GM06990 (cell line): ENCODE measurements at regions not wholly inside any gene's neighbourhood (a gene's known extent, or its start where the extent isn't known, plus 50 kb on each side); places are given as distances from the start of the nearest gene placed in this dataset.

Experiments
- DNase-seq: peaks from one replicate; pipeline ENCODE4 v3.0.0-alpha.2; 2011; ENCODE audit not compliant: insufficient read length; ENCODE audit errors: extremely low read depth
- H3K27me3 ChIP-seq: replicated peaks from 2 replicates; pipeline ENCODE4 v1.6.0; 2011; ENCODE audit warnings: low read length; ENCODE audit not compliant: control insufficient read depth, insufficient read depth
- H3K36me3 ChIP-seq: 2 replicates; pipeline ENCODE4 v1.5.1; 2011; ENCODE audit warnings: low read length; ENCODE audit not compliant: control insufficient read depth, insufficient read depth
- H3K4me3 ChIP-seq: replicated peaks from 2 replicates; pipeline ENCODE4 v1.5.1; 2011; ENCODE audit warnings: low read depth, mild to moderate bottlenecking, control low read depth, low read length
- TF ChIP-seq, protein P1 (sequence below): IDR thresholded peaks from 2 replicates; pipeline ENCODE4 v1.5.1; 2011; ENCODE audit warnings: low read length, control low read depth, mild to moderate bottlenecking, inconsistent platforms; ENCODE audit not compliant: insufficient read depth, poor library complexity, severe bottlenecking

DNA sequence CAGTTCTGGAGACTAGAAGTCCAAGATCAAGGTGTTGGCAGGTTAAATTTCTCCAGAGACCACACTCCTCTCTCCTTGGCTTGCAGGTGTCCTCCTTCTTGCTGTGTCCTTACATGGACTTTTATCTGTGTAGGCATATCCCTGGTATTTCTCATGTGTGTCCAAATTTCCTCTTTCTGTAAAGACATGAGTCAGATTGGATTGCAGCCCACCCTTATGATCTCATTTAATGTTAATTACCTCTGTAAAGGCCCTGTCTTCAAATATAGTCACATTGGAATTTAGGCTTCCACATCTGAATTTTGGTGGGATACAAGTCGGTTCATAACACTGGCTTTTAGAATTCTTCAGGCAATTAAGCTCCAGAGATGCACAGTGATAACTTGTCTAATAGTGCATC, 322.2 kb upstream of the GRIA1 start:
- Histone ChIP-seq H3K4me3 (no peak overlapping the region), H3K27me3 (no peaks in the 10 kb centered on the region), H3K36me3 (no peaks in the 10 kb centered on the region)
- DNase-seq: no peak
- TF ChIP-seq, protein P1, sequence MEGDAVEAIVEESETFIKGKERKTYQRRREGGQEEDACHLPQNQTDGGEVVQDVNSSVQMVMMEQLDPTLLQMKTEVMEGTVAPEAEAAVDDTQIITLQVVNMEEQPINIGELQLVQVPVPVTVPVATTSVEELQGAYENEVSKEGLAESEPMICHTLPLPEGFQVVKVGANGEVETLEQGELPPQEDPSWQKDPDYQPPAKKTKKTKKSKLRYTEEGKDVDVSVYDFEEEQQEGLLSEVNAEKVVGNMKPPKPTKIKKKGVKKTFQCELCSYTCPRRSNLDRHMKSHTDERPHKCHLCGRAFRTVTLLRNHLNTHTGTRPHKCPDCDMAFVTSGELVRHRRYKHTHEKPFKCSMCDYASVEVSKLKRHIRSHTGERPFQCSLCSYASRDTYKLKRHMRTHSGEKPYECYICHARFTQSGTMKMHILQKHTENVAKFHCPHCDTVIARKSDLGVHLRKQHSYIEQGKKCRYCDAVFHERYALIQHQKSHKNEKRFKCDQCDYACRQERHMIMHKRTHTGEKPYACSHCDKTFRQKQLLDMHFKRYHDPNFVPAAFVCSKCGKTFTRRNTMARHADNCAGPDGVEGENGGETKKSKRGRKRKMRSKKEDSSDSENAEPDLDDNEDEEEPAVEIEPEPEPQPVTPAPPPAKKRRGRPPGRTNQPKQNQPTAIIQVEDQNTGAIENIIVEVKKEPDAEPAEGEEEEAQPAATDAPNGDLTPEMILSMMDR: no peak

DNA sequence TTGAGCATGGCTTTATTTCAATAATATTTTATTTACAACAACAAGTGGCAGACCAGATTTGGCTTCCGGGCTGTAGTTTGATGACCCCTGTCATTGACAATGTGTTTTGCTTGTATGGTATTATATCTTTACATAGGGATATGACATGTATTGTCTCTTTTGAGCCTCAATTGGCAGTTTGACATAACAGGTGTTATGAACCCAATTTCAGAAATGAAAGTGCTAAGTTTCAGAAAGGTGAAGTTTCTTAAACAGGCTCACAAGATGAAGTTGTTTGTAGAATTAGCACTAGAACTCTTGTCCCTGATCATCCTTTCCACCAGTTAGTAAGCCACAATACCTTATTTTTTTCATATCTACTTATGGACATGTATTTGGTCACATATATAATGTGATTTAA, 303.0 kb upstream of the GRIA1 start:
- TF ChIP-seq, protein P1: no peak
- H3K4me3 ChIP-seq: no peak overlapping the region
- no peaks in the 10 kb centered on the region for H3K27me3 ChIP-seq
- DNase-seq: no peak
- no peaks in the 10 kb centered on the region for H3K36me3 ChIP-seq

DNA sequence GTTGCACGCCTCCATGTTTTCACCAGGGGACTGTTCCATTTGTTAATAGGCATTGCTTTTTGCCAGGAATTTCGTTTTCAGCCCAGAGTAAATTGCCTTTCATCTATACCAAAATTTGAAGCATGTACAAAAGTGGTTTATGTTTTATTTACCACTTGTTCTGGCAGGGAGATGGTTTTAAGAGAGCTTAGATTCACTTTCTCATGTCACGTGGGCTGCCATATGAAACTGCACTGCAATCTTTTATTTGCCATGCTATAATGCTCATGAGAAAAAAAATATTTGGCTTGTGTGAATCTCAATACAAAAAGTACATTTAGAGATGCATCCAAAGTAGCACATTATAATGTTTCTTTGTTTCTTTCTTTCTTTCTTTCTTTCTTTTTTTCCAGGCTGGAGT, 284.1 kb upstream of the GRIA1 start:
- Histone ChIP-seq H3K4me3 (no peak overlapping the region), H3K36me3 (no peaks in the 10 kb centered on the region), H3K27me3 (no peaks in the 10 kb centered on the region)
- TF ChIP-seq, protein P1: no peak
- no peak for DNase-seq

DNA sequence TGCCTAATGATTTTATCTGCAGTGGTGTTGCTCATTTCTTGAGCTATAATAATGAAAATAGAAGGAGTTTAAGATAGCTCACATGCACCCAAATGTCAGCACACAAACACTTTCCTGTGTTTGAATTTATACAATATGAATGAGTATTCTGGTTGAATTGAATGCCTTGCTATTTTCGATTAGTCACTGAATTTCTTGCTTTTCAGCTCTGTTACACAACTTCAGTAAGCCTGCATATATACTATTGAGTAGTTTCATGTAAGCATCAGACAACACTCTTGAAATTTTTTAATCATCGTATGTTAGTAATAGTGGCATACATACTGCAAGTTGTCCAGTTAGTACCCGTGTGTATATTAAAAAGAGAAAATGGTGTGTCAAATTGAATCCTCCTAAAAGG, 281.5 kb upstream of the GRIA1 start:
- TF ChIP-seq, protein P1: no peak
- DNase-seq: no peak
- H3K36me3 ChIP-seq: no peaks in the 10 kb centered on the region

DNA sequence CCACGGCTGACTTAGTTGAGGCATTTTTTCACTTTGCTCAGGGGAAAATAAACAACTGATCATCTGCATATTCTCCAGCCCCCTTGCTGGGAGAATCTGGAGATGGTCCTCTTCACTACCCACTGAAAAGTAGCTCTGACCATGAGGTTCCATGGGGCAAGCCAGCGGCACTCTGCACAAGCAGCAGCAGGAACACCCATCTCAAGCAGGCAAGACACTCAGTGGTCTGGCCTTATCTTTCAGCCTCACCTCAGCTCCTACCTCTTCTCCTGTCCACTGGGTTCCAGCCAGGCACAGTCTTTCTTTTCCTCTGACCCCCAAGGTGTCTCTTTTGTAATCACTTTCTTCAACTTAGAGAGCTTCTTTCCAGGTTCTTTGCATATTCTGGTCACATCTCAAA, 280.8 kb upstream of the GRIA1 start:
- DNase-seq: no peak
- no peak overlapping the region for H3K4me3 ChIP-seq
- TF ChIP-seq, protein P1: no peak
- H3K36me3 ChIP-seq: no peaks in the 10 kb centered on the region
- no peaks in the 10 kb centered on the region for H3K27me3 ChIP-seq

More for the DNA sequence above, 281.5 kb upstream of the GRIA1 start:
- Histone ChIP-seq H3K27me3 (no peaks in the 10 kb centered on the region), H3K4me3 (no peak overlapping the region)

DNA sequence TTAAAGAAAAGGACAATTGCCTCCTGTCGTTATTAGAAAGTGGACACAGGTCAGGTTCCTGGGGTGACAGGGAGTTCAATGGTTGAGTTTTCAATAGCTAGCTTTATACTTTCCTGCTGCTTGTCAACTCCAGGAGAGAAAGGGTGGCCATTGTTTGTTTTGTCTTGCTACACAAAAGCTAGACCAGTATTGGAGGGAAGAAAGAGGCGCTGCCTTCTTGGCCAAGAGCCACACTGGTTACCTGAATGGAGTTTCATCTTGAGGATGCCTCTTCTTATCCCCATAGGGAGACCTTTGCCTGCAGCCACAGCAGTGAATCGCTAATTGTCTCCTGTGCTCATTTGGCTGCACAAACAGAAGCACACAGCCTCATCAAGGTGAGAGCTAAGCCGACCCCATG, 279.4 kb upstream of the GRIA1 start:
- no peaks in the 10 kb centered on the region for H3K36me3 ChIP-seq
- TF ChIP-seq, protein P1: no peak
- no peak for DNase-seq
- H3K27me3 ChIP-seq: no peaks in the 10 kb centered on the region
- H3K4me3 ChIP-seq: no peak overlapping the region
